ENCODE measurements at regions not wholly inside any gene's neighbourhood (a gene's known extent, or its start where the extent isn't known, plus 50 kb on each side); places are given as distances from the start of the nearest gene placed in this dataset.

GRCh38 chr16:73426433-73427160 lies 378.7 kb upstream of the ZFHX3 start:
- Histone ChIP-seq H3K27me3 (ENCODE audit: control insufficient read depth, insufficient read depth, low read length) (no peaks in the 10 kb centered on the region), H3K27ac (ENCODE audit: low read depth, low read length) (no peak overlapping the region), H3K4me1 (ENCODE audit: control insufficient read depth, insufficient read depth, low read length) (no peaks in the 10 kb centered on the region), H3K9ac (ENCODE audit: low read length) (no peak overlapping the region), H3K4me3 (ENCODE audit: low read length) (no peak overlapping the region), H3K36me3 (ENCODE audit: control insufficient read depth, insufficient read depth, low read length) (no peaks in the 10 kb centered on the region)

DNA sequence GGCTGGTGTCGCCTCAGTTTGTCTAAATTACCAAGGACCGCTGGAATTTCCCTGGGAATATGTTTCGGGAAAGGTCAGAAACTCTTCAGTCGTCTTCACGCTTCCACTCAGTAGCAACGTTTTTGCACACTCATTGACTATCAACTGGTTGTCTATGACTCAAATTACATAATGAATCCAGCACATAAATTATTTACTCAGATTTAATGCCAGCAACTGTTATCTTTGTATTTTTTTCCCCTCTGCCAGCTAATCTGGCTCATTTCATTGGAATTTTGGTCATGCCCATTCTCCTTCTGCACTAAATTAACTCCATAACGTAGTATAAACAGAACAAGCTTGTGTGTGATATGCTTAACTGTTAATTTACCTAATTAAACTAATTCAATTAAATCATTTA lies 372.7 kb upstream of the ZFHX3 start:
- Histone ChIP-seq H3K27ac (ENCODE audit: low read depth, low read length) (no peak overlapping the region), H3K4me3 (ENCODE audit: low read length) (no peak overlapping the region), H3K9ac (ENCODE audit: low read length) (no peak overlapping the region), H3K27me3 (ENCODE audit: control insufficient read depth, insufficient read depth, low read length) (no peaks in the 10 kb centered on the region), H3K36me3 (ENCODE audit: control insufficient read depth, insufficient read depth, low read length) (no peaks in the 10 kb centered on the region), H3K4me1 (ENCODE audit: control insufficient read depth, insufficient read depth, low read length) (no peaks in the 10 kb centered on the region)

DNA sequence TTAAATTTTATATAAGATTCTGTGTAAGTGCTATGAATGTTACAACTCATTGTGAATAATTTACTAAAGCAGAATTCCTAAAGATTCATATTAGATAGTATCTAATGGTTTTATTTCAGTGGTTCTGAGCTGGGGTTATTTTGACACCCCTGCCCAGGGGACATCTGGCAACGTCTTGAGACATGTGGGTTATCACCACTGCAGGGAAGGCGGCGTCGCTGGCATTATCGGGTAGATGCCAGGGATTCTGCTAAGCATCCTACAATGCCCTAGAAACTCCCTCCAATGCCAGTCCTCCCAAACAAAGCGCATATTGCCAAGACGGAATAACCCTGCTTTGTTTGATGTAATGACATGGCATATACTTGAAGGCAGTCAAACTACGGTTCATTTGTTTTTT lies 372.3 kb upstream of the ZFHX3 start:
- Histone ChIP-seq H3K4me1 (ENCODE audit: control insufficient read depth, insufficient read depth, low read length) (no peaks in the 10 kb centered on the region), H3K27ac (ENCODE audit: low read depth, low read length) (no peak overlapping the region), H3K27me3 (ENCODE audit: control insufficient read depth, insufficient read depth, low read length) (no peaks in the 10 kb centered on the region), H3K36me3 (ENCODE audit: control insufficient read depth, insufficient read depth, low read length) (no peaks in the 10 kb centered on the region), H3K4me3 (ENCODE audit: low read length) (no peak overlapping the region), H3K9ac (ENCODE audit: low read length) (no peak overlapping the region)

GRCh38 chr16:73418691-73419090 lies 370.8 kb upstream of the ZFHX3 start:
- no peaks in the 10 kb centered on the region for H3K4me1 ChIP-seq (ENCODE audit: control insufficient read depth, insufficient read depth, low read length)
- no peaks in the 10 kb centered on the region for H3K36me3 ChIP-seq (ENCODE audit: control insufficient read depth, insufficient read depth, low read length)
- H3K27ac ChIP-seq (ENCODE audit: low read depth, low read length): no peak overlapping the region
- no peaks in the 10 kb centered on the region for H3K27me3 ChIP-seq (ENCODE audit: control insufficient read depth, insufficient read depth, low read length)
- no peak overlapping the region for H3K4me3 ChIP-seq (ENCODE audit: low read length)
- H3K9ac ChIP-seq (ENCODE audit: low read length): no peak overlapping the region

DNA sequence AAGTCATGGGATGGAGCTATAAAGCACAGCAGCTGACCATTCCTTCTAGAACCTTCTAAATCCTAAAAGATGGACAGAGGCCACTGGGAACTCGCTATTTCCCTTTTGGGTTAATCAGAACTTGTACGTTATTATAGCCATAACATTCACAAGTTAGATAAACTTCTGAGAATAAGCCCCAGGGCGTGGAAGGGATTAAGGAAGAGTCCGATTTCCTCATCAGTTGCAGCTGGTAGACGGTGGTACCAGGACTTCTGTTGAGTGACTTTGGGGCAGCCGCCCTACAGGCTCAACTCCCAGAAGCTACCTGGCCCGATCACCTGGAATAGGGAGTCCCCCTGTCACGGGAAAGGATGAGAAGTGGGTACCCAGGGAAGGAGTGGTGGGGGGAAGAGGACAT lies 370.1 kb upstream of the ZFHX3 start:
- no peak overlapping the region for H3K4me3 ChIP-seq (ENCODE audit: low read length)
- H3K27me3 ChIP-seq (ENCODE audit: control insufficient read depth, insufficient read depth, low read length): no peaks in the 10 kb centered on the region
- no peaks in the 10 kb centered on the region for H3K36me3 ChIP-seq (ENCODE audit: control insufficient read depth, insufficient read depth, low read length)
- no peak overlapping the region for H3K27ac ChIP-seq (ENCODE audit: low read depth, low read length)
- H3K9ac ChIP-seq (ENCODE audit: low read length): no peak overlapping the region
- no peaks in the 10 kb centered on the region for H3K4me1 ChIP-seq (ENCODE audit: control insufficient read depth, insufficient read depth, low read length)

- Histone ChIP-seq H3K4me1 (ENCODE audit: control insufficient read depth, insufficient read depth, low read length) (no peaks in the 10 kb centered on the region), H3K4me3 (ENCODE audit: low read length) (no peak overlapping the region), H3K36me3 (ENCODE audit: control insufficient read depth, insufficient read depth, low read length) (no peaks in the 10 kb centered on the region), H3K27ac (ENCODE audit: low read depth, low read length) (no peak overlapping the region), H3K9ac (ENCODE audit: low read length) (no peak overlapping the region), H3K27me3 (ENCODE audit: control insufficient read depth, insufficient read depth, low read length) (no peaks in the 10 kb centered on the region)
Measured at GRCh38 chr16:73415286-73415685, 367.4 kb upstream of the ZFHX3 start.

- H3K36me3 ChIP-seq (ENCODE audit: control insufficient read depth, insufficient read depth, low read length): no peaks in the 10 kb centered on the region
- no peaks in the 10 kb centered on the region for H3K4me1 ChIP-seq (ENCODE audit: control insufficient read depth, insufficient read depth, low read length)
- H3K4me3 ChIP-seq (ENCODE audit: low read length): no peak overlapping the region
- H3K27ac ChIP-seq (ENCODE audit: low read depth, low read length): no peak overlapping the region
- H3K9ac ChIP-seq (ENCODE audit: low read length): no peak overlapping the region
- no peaks in the 10 kb centered on the region for H3K27me3 ChIP-seq (ENCODE audit: control insufficient read depth, insufficient read depth, low read length)
Measured at GRCh38 chr16:73414638-73415037, 366.7 kb upstream of the ZFHX3 start.

GRCh38 chr16:73413830-73414190 lies 365.9 kb upstream of the ZFHX3 start:
- Histone ChIP-seq H3K27me3 (ENCODE audit: control insufficient read depth, insufficient read depth, low read length) (no peaks in the 10 kb centered on the region), H3K27ac (ENCODE audit: low read depth, low read length) (no peak overlapping the region), H3K4me1 (ENCODE audit: control insufficient read depth, insufficient read depth, low read length) (no peaks in the 10 kb centered on the region), H3K9ac (ENCODE audit: low read length) (no peak overlapping the region), H3K36me3 (ENCODE audit: control insufficient read depth, insufficient read depth, low read length) (no peaks in the 10 kb centered on the region), H3K4me3 (ENCODE audit: low read length) (no peak overlapping the region)

DNA sequence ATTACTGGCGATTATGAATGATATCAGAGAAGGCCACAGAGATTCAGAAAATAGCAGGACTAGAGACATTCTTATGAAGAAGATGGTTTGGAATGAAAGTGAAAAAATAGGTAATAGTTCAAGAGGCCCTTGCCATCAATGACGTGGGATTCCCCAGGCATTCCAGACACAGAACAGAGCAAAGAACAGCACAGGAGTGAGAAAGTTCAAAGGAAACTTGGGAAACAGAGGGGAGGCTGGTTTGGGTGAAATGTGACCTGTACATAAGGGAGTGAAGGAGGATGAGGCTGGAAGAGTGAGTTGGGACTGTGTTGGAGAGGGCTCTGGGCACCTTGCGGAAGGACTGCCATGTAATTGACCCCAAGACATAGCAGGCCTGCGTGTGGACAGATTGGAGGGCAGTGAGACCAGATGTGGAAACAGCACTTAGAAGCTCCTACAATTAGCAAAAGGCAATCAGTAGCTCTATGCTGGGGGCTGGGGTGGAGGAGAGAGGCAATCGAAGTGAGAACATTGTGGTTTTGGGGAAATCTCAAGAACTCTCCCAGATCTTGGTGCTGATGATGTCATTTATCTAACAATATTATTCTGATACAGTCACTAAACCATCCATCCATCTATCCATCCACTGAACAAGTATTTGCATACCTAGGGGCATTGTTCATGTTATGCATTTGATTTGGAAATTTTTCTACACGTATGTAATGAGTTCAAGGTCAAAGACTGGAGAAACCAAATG lies 365.3 kb upstream of the ZFHX3 start:
- H3K27ac ChIP-seq (ENCODE audit: low read depth, low read length): no peak overlapping the region
- no peaks in the 10 kb centered on the region for H3K36me3 ChIP-seq (ENCODE audit: control insufficient read depth, insufficient read depth, low read length)
- H3K9ac ChIP-seq (ENCODE audit: low read length): no peak overlapping the region

DNA sequence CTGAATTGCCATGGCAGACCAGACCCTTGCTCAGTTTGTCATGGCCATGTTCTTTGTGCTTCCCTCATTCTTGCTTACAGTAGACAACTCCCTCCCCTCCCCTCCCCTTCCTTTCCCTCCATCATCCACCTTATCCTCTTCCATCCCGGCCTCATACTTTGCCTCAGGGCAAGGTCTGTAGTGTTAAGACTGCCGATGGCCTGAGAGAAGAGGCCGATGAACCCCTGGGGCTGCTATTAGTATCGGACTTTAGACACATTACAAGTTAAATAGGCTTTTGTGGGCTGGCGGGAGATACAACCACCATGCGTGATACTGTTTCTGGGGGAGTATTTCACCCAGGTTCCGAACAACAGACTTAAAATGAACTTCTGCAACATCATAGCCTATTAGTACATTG lies 364.5 kb upstream of the ZFHX3 start:
- Histone ChIP-seq H3K36me3 (ENCODE audit: control insufficient read depth, insufficient read depth, low read length) (no peaks in the 10 kb centered on the region), H3K27me3 (ENCODE audit: control insufficient read depth, insufficient read depth, low read length) (no peaks in the 10 kb centered on the region), H3K9ac (ENCODE audit: low read length) (no peak overlapping the region), H3K4me1 (ENCODE audit: control insufficient read depth, insufficient read depth, low read length) (no peaks in the 10 kb centered on the region), H3K4me3 (ENCODE audit: low read length) (no peak overlapping the region), H3K27ac (ENCODE audit: low read depth, low read length) (no peak overlapping the region)

More for the DNA sequence above, 365.3 kb upstream of the ZFHX3 start:
- H3K27me3 ChIP-seq (ENCODE audit: control insufficient read depth, insufficient read depth, low read length): no peaks in the 10 kb centered on the region
- no peaks in the 10 kb centered on the region for H3K4me1 ChIP-seq (ENCODE audit: control insufficient read depth, insufficient read depth, low read length)
- H3K4me3 ChIP-seq (ENCODE audit: low read length): no peak overlapping the region

GRCh38 chr16:73408716-73409115 lies 360.8 kb upstream of the ZFHX3 start:
- no peaks in the 10 kb centered on the region for H3K27me3 ChIP-seq (ENCODE audit: control insufficient read depth, insufficient read depth, low read length)
- H3K9ac ChIP-seq (ENCODE audit: low read length): no peak overlapping the region
- H3K4me3 ChIP-seq (ENCODE audit: low read length): no peak overlapping the region
- H3K4me1 ChIP-seq (ENCODE audit: control insufficient read depth, insufficient read depth, low read length): no peaks in the 10 kb centered on the region
- no peak overlapping the region for H3K27ac ChIP-seq (ENCODE audit: low read depth, low read length)
- H3K36me3 ChIP-seq (ENCODE audit: control insufficient read depth, insufficient read depth, low read length): no peaks in the 10 kb centered on the region

- H3K27me3 ChIP-seq (ENCODE audit: control insufficient read depth, insufficient read depth, low read length): no peaks in the 10 kb centered on the region
- no peaks in the 10 kb centered on the region for H3K36me3 ChIP-seq (ENCODE audit: control insufficient read depth, insufficient read depth, low read length)
- H3K9ac ChIP-seq (ENCODE audit: low read length): no peak overlapping the region
- H3K27ac ChIP-seq (ENCODE audit: low read depth, low read length): no peak overlapping the region
- H3K4me3 ChIP-seq (ENCODE audit: low read length): no peak overlapping the region
- no peaks in the 10 kb centered on the region for H3K4me1 ChIP-seq (ENCODE audit: control insufficient read depth, insufficient read depth, low read length)
Measured at GRCh38 chr16:73408311-73408710, 360.4 kb upstream of the ZFHX3 start.

- Histone ChIP-seq H3K9ac (ENCODE audit: low read length) (no peak overlapping the region), H3K36me3 (ENCODE audit: control insufficient read depth, insufficient read depth, low read length) (no peaks in the 10 kb centered on the region), H3K27ac (ENCODE audit: low read depth, low read length) (no peak overlapping the region), H3K4me3 (ENCODE audit: low read length) (no peak overlapping the region), H3K27me3 (ENCODE audit: control insufficient read depth, insufficient read depth, low read length) (no peaks in the 10 kb centered on the region), H3K4me1 (ENCODE audit: control insufficient read depth, insufficient read depth, low read length) (no peaks in the 10 kb centered on the region)
Measured at GRCh38 chr16:73405851-73406250, 357.9 kb upstream of the ZFHX3 start.
